ENCODE measurements at regions not wholly inside any gene's neighbourhood (a gene's known extent, or its start where the extent isn't known, plus 50 kb on each side); places are given as distances from the start of the nearest gene placed in this dataset.
"Not testable (repeated sequence)": the region's sequence is repeated elsewhere in the genome, so short reads cannot be mapped to it uniquely, and the experiment has no call there.

- no peak for DNase-seq (ENCODE audit: low read depth)
These were observed 56.9 kb upstream of the ATP5PO start for GRCh38 chr21:33972539-33972938.

GRCh38 chr21:33971492-33972013, 55.9 kb upstream of the ATP5PO start:
- DNase-seq (ENCODE audit: low read depth), result no peak

GRCh38 chr21:33969581-33969980, 54.0 kb upstream of the ATP5PO start:
- no peak for DNase-seq (ENCODE audit: low read depth)

- DNase-seq (ENCODE audit: low read depth), result peak; percentile 15
These were observed 53.4 kb upstream of the ATP5PO start for GRCh38 chr21:33968995-33969348.

GRCh38 chr21:33968080-33968994, 52.7 kb upstream of the ATP5PO start:
- DNase-seq (ENCODE audit: low read depth), result peak; percentile 20

GRCh38 chr21:33967086-33967571, 51.5 kb upstream of the ATP5PO start:
- DNase-seq (ENCODE audit: low read depth), result no peak

GRCh38 chr21:33966324-33966949, 50.8 kb upstream of the ATP5PO start:
- no peak for DNase-seq (ENCODE audit: low read depth)

- DNase-seq (ENCODE audit: low read depth), result not testable (repeated sequence)
These were observed 50.1 kb upstream of the ATP5PO start for GRCh38 chr21:33965662-33966061.

All from fibroblast of gingiva (primary cell).